ENCODE measurements at regions not wholly inside any gene's neighbourhood (a gene's known extent, or its start where the extent isn't known, plus 50 kb on each side); places are given as distances from the start of the nearest gene placed in this dataset.

GRCh38 chr5:144598451-144599068 is 427.9 kb downstream of the KCTD16 start:
- dilution Hi-C loops (cut with MboI; ENCODE audit: extremely low pct_ligation_motif_present, low sequenced_read_pairs), result no loop called here
- H2AFZ ChIP-seq (ENCODE audit: control insufficient read depth, low read length), result no peak overlapping the region

DNA sequence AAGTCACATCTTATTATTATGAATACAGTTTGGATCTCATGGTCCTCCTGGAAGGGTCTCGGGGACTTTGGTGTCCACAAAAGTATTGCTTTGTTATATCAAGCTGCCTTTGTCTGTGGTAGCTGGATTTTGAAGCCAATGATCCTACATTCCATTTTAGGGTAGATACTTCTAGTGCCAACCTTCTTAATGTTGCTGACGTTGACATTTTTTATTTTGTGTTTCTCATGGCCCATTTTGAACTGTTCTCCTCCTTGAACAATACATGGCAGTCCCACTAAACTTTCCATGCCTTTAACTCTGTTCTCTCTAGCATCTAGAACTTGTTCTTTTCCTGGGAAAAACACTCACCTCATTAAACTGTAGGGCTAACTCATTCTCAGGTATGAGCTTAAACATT is 425.8 kb downstream of the KCTD16 start:
- H3K4me3 ChIP-seq (ENCODE audit: control insufficient read depth in 2 of 3, extremely low read depth in 1 of 3, insufficient read depth in 2 of 3, low read depth in 1 of 3, low read length in 3 of 3), result no peak overlapping the region

More at GRCh38 chr5:144598451-144599068, 427.9 kb downstream of the KCTD16 start:
- Histone ChIP-seq H3K9me1 (ENCODE audit: control insufficient read depth, extremely low read depth, insufficient read depth, low read length) (no peaks in the 10 kb centered on the region), H3K4me2 (ENCODE audit: control insufficient read depth, extremely low read depth, insufficient read depth, low read depth, low read length) (no peak overlapping the region), H3K9ac (ENCODE audit: control insufficient read depth, extremely low read depth, insufficient read depth, low read length) (no peak overlapping the region), H3K27me3 (ENCODE audit: control insufficient read depth, extremely low read depth, insufficient read depth, low read length) (no peaks in the 10 kb centered on the region), H4K20me1 (ENCODE audit: control insufficient read depth, extremely low read depth, insufficient read depth, low read length) (no peaks in the 10 kb centered on the region), H3K27ac (ENCODE audit: control insufficient read depth, insufficient read depth, low read length) (no peak overlapping the region), H3K9me3 (ENCODE audit: control insufficient read depth, low read depth, low read length) (no peaks in the 10 kb centered on the region), H3K4me1 (ENCODE audit: control insufficient read depth, extremely low read depth, insufficient read depth, low read length) (no peaks in the 10 kb centered on the region), H3K79me2 (ENCODE audit: control insufficient read depth, insufficient read depth, low read length) (no peaks in the 10 kb centered on the region), H3K4me3 (ENCODE audit: control insufficient read depth in 2 of 3, extremely low read depth in 1 of 3, insufficient read depth in 2 of 3, low read depth in 1 of 3, low read length in 3 of 3) (no peak overlapping the region), H3K36me3 (ENCODE audit: control insufficient read depth in 2 of 2, extremely low read depth in 1 of 2, insufficient read depth in 2 of 2, low read length in 2 of 2) (no peaks in the 10 kb centered on the region)
- FAIRE-seq (no peak), DNase-seq (ENCODE audit: low read depth, low spot score) (no peak)
- no peak for TF ChIP-seq EZH2 (IDR thresholded peaks at IDR 0.05; ENCODE audit: low read length)
- TF ChIP-seq, protein P1, sequence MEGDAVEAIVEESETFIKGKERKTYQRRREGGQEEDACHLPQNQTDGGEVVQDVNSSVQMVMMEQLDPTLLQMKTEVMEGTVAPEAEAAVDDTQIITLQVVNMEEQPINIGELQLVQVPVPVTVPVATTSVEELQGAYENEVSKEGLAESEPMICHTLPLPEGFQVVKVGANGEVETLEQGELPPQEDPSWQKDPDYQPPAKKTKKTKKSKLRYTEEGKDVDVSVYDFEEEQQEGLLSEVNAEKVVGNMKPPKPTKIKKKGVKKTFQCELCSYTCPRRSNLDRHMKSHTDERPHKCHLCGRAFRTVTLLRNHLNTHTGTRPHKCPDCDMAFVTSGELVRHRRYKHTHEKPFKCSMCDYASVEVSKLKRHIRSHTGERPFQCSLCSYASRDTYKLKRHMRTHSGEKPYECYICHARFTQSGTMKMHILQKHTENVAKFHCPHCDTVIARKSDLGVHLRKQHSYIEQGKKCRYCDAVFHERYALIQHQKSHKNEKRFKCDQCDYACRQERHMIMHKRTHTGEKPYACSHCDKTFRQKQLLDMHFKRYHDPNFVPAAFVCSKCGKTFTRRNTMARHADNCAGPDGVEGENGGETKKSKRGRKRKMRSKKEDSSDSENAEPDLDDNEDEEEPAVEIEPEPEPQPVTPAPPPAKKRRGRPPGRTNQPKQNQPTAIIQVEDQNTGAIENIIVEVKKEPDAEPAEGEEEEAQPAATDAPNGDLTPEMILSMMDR (optimal IDR thresholded peaks at IDR 0.05 in 1 of 3, IDR thresholded peaks at IDR 0.05 in 1 of 3, conservative IDR thresholded peaks at IDR 0.05 in 1 of 3; ENCODE audit: extremely low read depth in 1 of 3, insufficient read depth in 2 of 3, low read length in 3 of 3), result no peak

More for the DNA sequence above, 425.8 kb downstream of the KCTD16 start:
- H3K36me3 ChIP-seq (ENCODE audit: control insufficient read depth in 2 of 2, extremely low read depth in 1 of 2, insufficient read depth in 2 of 2, low read length in 2 of 2), result no peaks in the 10 kb centered on the region
- no peaks in the 10 kb centered on the region for H4K20me1 ChIP-seq (ENCODE audit: control insufficient read depth, extremely low read depth, insufficient read depth, low read length)
- H3K9me1 ChIP-seq (ENCODE audit: control insufficient read depth, extremely low read depth, insufficient read depth, low read length), result no peaks in the 10 kb centered on the region
- no peak overlapping the region for H2AFZ ChIP-seq (ENCODE audit: control insufficient read depth, low read length)
- H3K9me3 ChIP-seq (ENCODE audit: control insufficient read depth, low read depth, low read length), result no peaks in the 10 kb centered on the region
- no peaks in the 10 kb centered on the region for H3K79me2 ChIP-seq (ENCODE audit: control insufficient read depth, insufficient read depth, low read length)
- H3K4me1 ChIP-seq (ENCODE audit: control insufficient read depth, extremely low read depth, insufficient read depth, low read length), result no peaks in the 10 kb centered on the region
- H3K9ac ChIP-seq (ENCODE audit: control insufficient read depth, extremely low read depth, insufficient read depth, low read length), result no peak overlapping the region
- H3K27ac ChIP-seq (ENCODE audit: control insufficient read depth, insufficient read depth, low read length), result no peak overlapping the region
- dilution Hi-C loops (cut with MboI; ENCODE audit: extremely low pct_ligation_motif_present, low sequenced_read_pairs), result no loop called here
- no peaks in the 10 kb centered on the region for H3K27me3 ChIP-seq (ENCODE audit: control insufficient read depth, extremely low read depth, insufficient read depth, low read length)
- DNase-seq (ENCODE audit: low read depth, low spot score) (no peak), FAIRE-seq (no peak)
- TF ChIP-seq, protein P1 (optimal IDR thresholded peaks at IDR 0.05 in 1 of 3, IDR thresholded peaks at IDR 0.05 in 1 of 3, conservative IDR thresholded peaks at IDR 0.05 in 1 of 3; ENCODE audit: extremely low read depth in 1 of 3, insufficient read depth in 2 of 3, low read length in 3 of 3), result no peak
- TF ChIP-seq EZH2 (IDR thresholded peaks at IDR 0.05; ENCODE audit: low read length), result no peak
- no peak overlapping the region for H3K4me2 ChIP-seq (ENCODE audit: control insufficient read depth, extremely low read depth, insufficient read depth, low read depth, low read length)

Measured in keratinocyte (primary cell).